ENCODE measurements at regions not wholly inside any gene's neighbourhood (a gene's known extent, or its start where the extent isn't known, plus 50 kb on each side); places are given as distances from the start of the nearest gene placed in this dataset.

- TF ChIP-seq CTCF (IDR thresholded peaks at IDR 0.05; ENCODE audit: insufficient read depth, low read depth, low read length), result no peak
- TF ChIP-seq EZH2 (IDR thresholded peaks at IDR 0.05; ENCODE audit: insufficient read depth, low read length), result no peak
Observed at GRCh38 chr6:10266462-10266861, 148.4 kb downstream of the TFAP2A start.
